ENCODE measurements at regions not wholly inside any gene's neighbourhood (a gene's known extent, or its start where the extent isn't known, plus 50 kb on each side); places are given as distances from the start of the nearest gene placed in this dataset.

- H3K14ac ChIP-seq (ENCODE audit: insufficient read length), result no peak overlapping the region
- DNase-seq (ENCODE audit: low read depth in 1 of 2, low spot score in 2 of 2) (no peak), FAIRE-seq (no peak)
- no peak overlapping the region for H3K56ac ChIP-seq (replicated peaks; ENCODE audit: insufficient read length, low read depth, low read length)
- H4K8ac ChIP-seq (ENCODE audit: extremely low read depth, insufficient read depth, low read length), result no peak overlapping the region
- CTCF ChIA-PET (ENCODE audit: partially characterized antibody), result interaction anchor here (0.9 kb wide), 1 partner anchor 70 kb away, joined by 3 read pairs; no protein-coding TSS in a partner anchor
- H3K36me3 ChIP-seq (ENCODE audit: control insufficient read depth in 2 of 4, insufficient read depth in 4 of 4, low read length in 3 of 4), result no peaks in the 10 kb centered on the region
- no peaks in the 10 kb centered on the region for H3K27me3 ChIP-seq (replicated peaks in 1 of 4; ENCODE audit: control insufficient read depth in 3 of 4, extremely low read depth in 1 of 4, insufficient read depth in 3 of 4, low read length in 3 of 4)
- 86% methylated on average over 10 of the region's 10 CpGs; no CpG with 5 or more reads in 1 of the 2 experiments for WGBS, 2 experiments (ENCODE audit: extremely low coverage in 1 of 2, insufficient coverage in 1 of 2, insufficient read length in 1 of 2, insufficient replicate concordance in 2 of 2, low coverage in 1 of 2, low lambda C conversion rate in 2 of 2, missing lambda C conversion rate in 1 of 2)
- H3K4ac ChIP-seq (replicated peaks; ENCODE audit: insufficient read length, low read depth, low read length), result no peak overlapping the region
- H3K9me3 ChIP-seq (ENCODE audit: insufficient read depth in 2 of 2, low read depth in 1 of 2, low read length in 1 of 2), result peaks cover 0 to 8% of the 10 kb centered on the region in 2 experiments; a peak in 1 of 4 replicates
- H2AFZ ChIP-seq (ENCODE audit: low read length), result no peak overlapping the region
- H3K23me2 ChIP-seq (ENCODE audit: low read depth, low read length), result no peaks in the 10 kb centered on the region
- H3K9ac ChIP-seq (replicated peaks in 1 of 4; ENCODE audit: extremely low read depth in 1 of 4, low read depth in 3 of 4, low read length in 3 of 4), result no peak overlapping the region
- no peak overlapping the region for H4K91ac ChIP-seq (replicated peaks; ENCODE audit: insufficient read length, low read length)
- H3K4me1 ChIP-seq (replicated peaks in 1 of 4; ENCODE audit: control insufficient read depth in 3 of 4, insufficient read depth in 4 of 4, low read length in 3 of 4), result no peaks in the 10 kb centered on the region
- H3K18ac ChIP-seq (ENCODE audit: extremely low read depth, low read length), result no peak overlapping the region
- no peaks in the 10 kb centered on the region for H4K20me1 ChIP-seq (replicated peaks in 1 of 2; ENCODE audit: control insufficient read depth in 1 of 2, insufficient read depth in 2 of 2, low read length in 2 of 2)
- no peak overlapping the region for H2BK12ac ChIP-seq (ENCODE audit: low read depth, low read length)
- no peak overlapping the region for H3K27ac ChIP-seq (ENCODE audit: low read depth, low read length)
- H2BK120ac ChIP-seq (replicated peaks; ENCODE audit: low read depth, low read length), result no peak overlapping the region
- no peak overlapping the region for H3K23ac ChIP-seq (ENCODE audit: insufficient read length)
- no peak overlapping the region for H3K4me3 ChIP-seq (ENCODE audit: extremely low read depth in 1 of 4, insufficient read depth in 2 of 4, low read depth in 3 of 4, low read length in 4 of 4)
- POLR2A ChIA-PET (ENCODE audit: partially characterized antibody), result no interaction called here
- H2BK15ac ChIP-seq (ENCODE audit: low read length), result no peak overlapping the region
- no peak overlapping the region for H2BK20ac ChIP-seq (ENCODE audit: low read length)
- H3K79me1 ChIP-seq (ENCODE audit: low read depth, low read length), result no peaks in the 10 kb centered on the region
- H2AK5ac ChIP-seq (ENCODE audit: low read depth, low read length), result no peak overlapping the region
- no peak overlapping the region for H2BK5ac ChIP-seq (ENCODE audit: low read depth, low read length)
- H3K79me2 ChIP-seq (ENCODE audit: control insufficient read depth in 1 of 2, insufficient read depth in 2 of 2, low read length in 2 of 2), result no peaks in the 10 kb centered on the region
- H4K5ac ChIP-seq (ENCODE audit: insufficient read length, low read depth, low read length), result no peak overlapping the region
- H3K4me2 ChIP-seq (ENCODE audit: insufficient read depth in 1 of 2, low read depth in 2 of 2, low read length in 2 of 2), result no peak overlapping the region
- TF ChIP-seq EP300 (IDR thresholded peaks at IDR 0.05; ENCODE audit: borderline replicate concordance in 1 of 2, low read depth in 2 of 2, low read length in 2 of 2) (no peak), YY1 (IDR thresholded peaks at IDR 0.05; ENCODE audit: low read depth, low read length) (no peak), POU5F1 (IDR thresholded peaks at IDR 0.05; ENCODE audit: low read depth, low read length) (no peak), EGR1 (IDR thresholded peaks at IDR 0.05; ENCODE audit: borderline replicate concordance, low read depth, low read length) (no peak), SIN3A (conservative IDR thresholded peaks at IDR 0.05 in 1 of 2, IDR thresholded peaks at IDR 0.05 in 1 of 2; ENCODE audit: low read depth in 1 of 2, low read length in 2 of 2) (no peak)
These were observed 495.5 kb downstream of the DMAC1 start for GRCh38 chr9:7303907-7304626.

All from H1 (cell line).